ENCODE measurements at regions not wholly inside any gene's neighbourhood (a gene's known extent, or its start where the extent isn't known, plus 50 kb on each side); places are given as distances from the start of the nearest gene placed in this dataset.

- TF ChIP-seq CTCF (IDR thresholded peaks at IDR 0.05) (no peak), EP300 (IDR thresholded peaks at IDR 0.05) (no peak), POLR2A (IDR thresholded peaks at IDR 0.05) (no peak)
Observed at GRCh38 chr2:64874593-64874992, 114.6 kb upstream of the SLC1A4 start.
